ENCODE measurements at regions not wholly inside any gene's neighbourhood (a gene's known extent, or its start where the extent isn't known, plus 50 kb on each side); places are given as distances from the start of the nearest gene placed in this dataset.

- no peak for DNase-seq
Measured at GRCh38 chr5:2696156-2696807, 55.2 kb downstream of the IRX2 start.

GRCh38 chr5:2695200-2695891, 56.1 kb downstream of the IRX2 start:
- no peak for DNase-seq

- DNase-seq: no peak
Measured at GRCh38 chr5:2691530-2691929, 59.9 kb downstream of the IRX2 start.

GRCh38 chr5:2690293-2690692, 61.2 kb downstream of the IRX2 start:
- no peak for DNase-seq

- no peak for DNase-seq
Measured at GRCh38 chr5:2688586-2688985, 62.9 kb downstream of the IRX2 start.

GRCh38 chr5:2687746-2688145, 63.7 kb downstream of the IRX2 start:
- DNase-seq: no peak

- DNase-seq: no peak
Measured at GRCh38 chr5:2686321-2687124, 65.0 kb downstream of the IRX2 start.

- DNase-seq: no peak
Measured at GRCh38 chr5:2685651-2686272, 65.7 kb downstream of the IRX2 start.

- DNase-seq: no peak
Measured at GRCh38 chr5:2684606-2685005, 66.9 kb downstream of the IRX2 start.

- DNase-seq: no peak
Measured at GRCh38 chr5:2683720-2684119, 67.8 kb downstream of the IRX2 start.

- DNase-seq: no peak
Measured at GRCh38 chr5:2681476-2681875, 70.0 kb downstream of the IRX2 start.

- no peak for DNase-seq
Measured at GRCh38 chr5:2680979-2681378, 70.5 kb downstream of the IRX2 start.

GRCh38 chr5:2677689-2678088, 73.8 kb downstream of the IRX2 start:
- no peak for DNase-seq

GRCh38 chr5:2675548-2675947, 75.9 kb downstream of the IRX2 start:
- no peak for DNase-seq

GRCh38 chr5:2674456-2674855, 77.0 kb downstream of the IRX2 start:
- DNase-seq: no peak

GRCh38 chr5:2670940-2671339, 80.5 kb downstream of the IRX2 start:
- DNase-seq: no peak

- no peak for DNase-seq
Measured at GRCh38 chr5:2669913-2670312, 81.6 kb downstream of the IRX2 start.

- no peak for DNase-seq
Measured at GRCh38 chr5:2669259-2669658, 82.2 kb downstream of the IRX2 start.

- DNase-seq: no peak
Measured at GRCh38 chr5:2666081-2666480, 85.4 kb downstream of the IRX2 start.

- DNase-seq: no peak
Measured at GRCh38 chr5:2663489-2663888, 88.0 kb downstream of the IRX2 start.

- DNase-seq: no peak
Measured at GRCh38 chr5:2660315-2660714, 91.2 kb downstream of the IRX2 start.

- no peak for DNase-seq
Measured at GRCh38 chr5:2658881-2659470, 92.5 kb downstream of the IRX2 start.

- DNase-seq: no peak
Measured at GRCh38 chr5:2658447-2658846, 93.0 kb downstream of the IRX2 start.
